Hepatocyte (in vitro differentiated cells): ENCODE measurements at regions not wholly inside any gene's neighbourhood (a gene's known extent, or its start where the extent isn't known, plus 50 kb on each side); places are given as distances from the start of the nearest gene placed in this dataset.

Experiments
- DNase-seq: peaks from one replicate; pipeline ENCODE4 v3.0.0-alpha.2; 2016; ENCODE audit warnings: low spot score
- H2AFZ ChIP-seq: fragments of 200-600 bp; sonication (generic); 2 replicates; pipeline ENCODE4 v1.6.0; 2016; ENCODE audit warnings: antibody characterized with exemption, mild to moderate bottlenecking
- H3K27ac ChIP-seq: fragments of 200-600 bp; sonication (generic); 2 replicates; pipeline ENCODE4 v1.5.1; 2016; ENCODE audit warnings: mild to moderate bottlenecking
- H3K27me3 ChIP-seq: fragments of 200-600 bp; sonication (generic); 2 replicates; pipeline ENCODE4 v1.6.1; 2016
- H3K36me3 ChIP-seq: fragments of 200-600 bp; sonication (generic); replicated peaks from 2 replicates; pipeline ENCODE4 v1.5.1; 2016; ENCODE audit warnings: low read depth; ENCODE audit not compliant: insufficient read depth
- H3K4me1 ChIP-seq: fragments of 200-600 bp; sonication (generic); 2 replicates; pipeline ENCODE4 v1.5.1; 2016; ENCODE audit warnings: mild to moderate bottlenecking, moderate library complexity; ENCODE audit not compliant: insufficient read depth
- H3K4me2 ChIP-seq: fragments of 200-600 bp; sonication (generic); 2 replicates; pipeline ENCODE4 v1.6.0; 2016
- H3K4me3 ChIP-seq: fragments of 200-600 bp; sonication (generic); 2 replicates; pipeline ENCODE4 v1.5.1; 2016; ENCODE audit warnings: mild to moderate bottlenecking
- H3K79me2 ChIP-seq: fragments of 200-600 bp; sonication (generic); 2 replicates; pipeline ENCODE4 v1.6.0; 2017; ENCODE audit warnings: mild to moderate bottlenecking
- H3K9me2 ChIP-seq: fragments of 200-600 bp; sonication (generic); replicated peaks from 2 replicates; pipeline ENCODE4 v1.6.0; 2017; ENCODE audit warnings: mild to moderate bottlenecking; ENCODE audit not compliant: insufficient read depth
- H3K9me3 ChIP-seq: fragments of 200-600 bp; sonication (generic); 2 replicates; pipeline ENCODE4 v1.5.1; 2016; ENCODE audit warnings: low read depth, mild to moderate bottlenecking
- H4K20me1 ChIP-seq: fragments of 200-600 bp; sonication (generic); 2 replicates; pipeline ENCODE4 v1.6.0; 2016; ENCODE audit warnings: mild to moderate bottlenecking; ENCODE audit not compliant: insufficient read depth, poor library complexity, severe bottlenecking
- CTCF ChIP-seq: fragments of 200-600 bp; sonication (generic); IDR thresholded peaks from 2 replicates; pipeline ENCODE4 v1.5.1; 2016; ENCODE audit warnings: antibody characterized with exemption, mild to moderate bottlenecking; ENCODE audit not compliant: poor library complexity
- EZH2 ChIP-seq: fragments of 200-600 bp; sonication (generic); IDR thresholded peaks from 2 replicates; pipeline ENCODE4 v1.6.1; 2016; ENCODE audit warnings: antibody characterized with exemption, mild to moderate bottlenecking, borderline replicate concordance
- EZH2phosphoT487 ChIP-seq: fragments of 200-600 bp; sonication (generic); IDR thresholded peaks from one replicate; pipeline ENCODE4 v1.6.1; 2018; ENCODE audit warnings: antibody characterized with exemption, mild to moderate bottlenecking, low read depth, moderate library complexity; ENCODE audit not compliant: unreplicated experiment, severe bottlenecking
- WGBS: methylation state at CpG from one replicate; pipeline ENCODE4 v1.1.6; 2016; ENCODE audit warnings: low lambda C conversion rate; ENCODE audit errors: missing lambda C conversion rate; 5-methylcytosine and 5-hydroxymethylcytosine counted together

GRCh38 chr4:13171292-13172057 lies 312.7 kb downstream of the RAB28 start:
- DNase-seq, result no peak
- TF ChIP-seq CTCF, result no peak
- TF ChIP-seq EZH2, result no peak
- TF ChIP-seq EZH2phosphoT487, result no peak
- Histone ChIP-seq H3K27ac (no peak overlapping the region), H3K27me3 (no peaks in the 10 kb centered on the region), H3K9me2 (no peaks in the 10 kb centered on the region), H3K9me3 (no peaks in the 10 kb centered on the region), H3K79me2 (no peaks in the 10 kb centered on the region), H3K4me1 (no peaks in the 10 kb centered on the region), H3K4me2 (no peak overlapping the region), H3K4me3 (no peak overlapping the region), H4K20me1 (no peaks in the 10 kb centered on the region), H3K36me3 (no peaks in the 10 kb centered on the region), H2AFZ (no peak overlapping the region)
- 91% methylated on average over 5 of the region's 5 CpGs for WGBS

- no peak overlapping the region for H3K4me3 ChIP-seq
- 91% methylated on average over 3 of the region's 3 CpGs for WGBS
- DNase-seq, result no peak
Measured at GRCh38 chr4:13169731-13170525, 314.2 kb downstream of the RAB28 start.

GRCh38 chr4:13168326-13168725 lies 315.8 kb downstream of the RAB28 start:
- Histone ChIP-seq H3K9me3 (no peaks in the 10 kb centered on the region), H4K20me1 (no peaks in the 10 kb centered on the region), H3K4me1 (no peaks in the 10 kb centered on the region), H3K4me3 (no peak overlapping the region), H3K9me2 (no peaks in the 10 kb centered on the region), H3K36me3 (no peaks in the 10 kb centered on the region), H3K27ac (no peak overlapping the region), H3K79me2 (no peaks in the 10 kb centered on the region), H3K4me2 (no peak overlapping the region), H2AFZ (no peak overlapping the region), H3K27me3 (no peaks in the 10 kb centered on the region)
- 85% methylated on average over 2 of the region's 2 CpGs for WGBS
- DNase-seq, result no peak
- TF ChIP-seq EZH2phosphoT487 (no peak), CTCF (no peak), EZH2 (no peak)

More at GRCh38 chr4:13169731-13170525, 314.2 kb downstream of the RAB28 start:
- no peaks in the 10 kb centered on the region for H3K9me3 ChIP-seq
- H2AFZ ChIP-seq, result no peak overlapping the region
- no peaks in the 10 kb centered on the region for H3K27me3 ChIP-seq
- no peak overlapping the region for H3K4me2 ChIP-seq
- H4K20me1 ChIP-seq, result no peaks in the 10 kb centered on the region
- TF ChIP-seq EZH2, result no peak
- no peak for TF ChIP-seq CTCF
- TF ChIP-seq EZH2phosphoT487, result no peak
- H3K4me1 ChIP-seq, result no peaks in the 10 kb centered on the region
- H3K27ac ChIP-seq, result no peak overlapping the region
- no peaks in the 10 kb centered on the region for H3K36me3 ChIP-seq
- H3K79me2 ChIP-seq, result no peaks in the 10 kb centered on the region
- H3K9me2 ChIP-seq, result no peaks in the 10 kb centered on the region
